ENCODE measurements at regions not wholly inside any gene's neighbourhood (a gene's known extent, or its start where the extent isn't known, plus 50 kb on each side); places are given as distances from the start of the nearest gene placed in this dataset.
"Not testable (repeated sequence)": the region's sequence is repeated elsewhere in the genome, so short reads cannot be mapped to it uniquely, and the experiment has no call there.

DNA sequence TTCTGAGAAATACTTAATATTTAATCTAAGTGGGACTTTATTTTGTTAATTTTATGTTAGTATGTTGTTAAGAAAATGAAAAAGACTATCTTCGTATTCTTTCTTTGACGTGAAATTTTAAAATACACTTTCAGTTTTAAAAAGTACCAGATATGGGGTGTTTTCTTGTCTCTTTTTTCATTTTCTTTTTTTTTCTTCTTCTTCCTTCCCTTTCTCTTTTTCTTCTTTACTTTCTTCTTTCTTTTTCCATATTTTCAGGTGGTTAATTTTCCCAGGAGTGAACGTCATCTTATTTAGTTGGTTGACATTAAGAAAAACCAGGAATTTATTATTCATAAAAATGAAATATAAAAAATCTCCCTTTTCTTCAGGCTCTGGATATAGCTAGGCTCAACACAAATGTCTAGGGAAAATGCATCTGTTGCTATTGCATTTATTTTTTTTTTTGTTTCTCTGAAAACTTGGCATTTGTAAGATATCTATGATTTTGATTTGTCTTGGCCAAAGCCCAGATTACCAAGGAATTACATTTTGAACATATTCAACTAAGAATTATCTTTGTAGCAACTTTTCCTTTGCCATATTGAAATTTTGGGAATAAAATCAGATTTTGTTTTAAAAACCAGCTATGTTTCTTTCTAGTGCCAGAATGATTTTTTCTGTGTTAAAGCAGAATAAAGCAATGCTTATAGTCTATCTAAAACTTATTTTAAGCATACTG, 241.3 kb upstream of the FOXP2 start:
- DNase-seq: no peak

DNA sequence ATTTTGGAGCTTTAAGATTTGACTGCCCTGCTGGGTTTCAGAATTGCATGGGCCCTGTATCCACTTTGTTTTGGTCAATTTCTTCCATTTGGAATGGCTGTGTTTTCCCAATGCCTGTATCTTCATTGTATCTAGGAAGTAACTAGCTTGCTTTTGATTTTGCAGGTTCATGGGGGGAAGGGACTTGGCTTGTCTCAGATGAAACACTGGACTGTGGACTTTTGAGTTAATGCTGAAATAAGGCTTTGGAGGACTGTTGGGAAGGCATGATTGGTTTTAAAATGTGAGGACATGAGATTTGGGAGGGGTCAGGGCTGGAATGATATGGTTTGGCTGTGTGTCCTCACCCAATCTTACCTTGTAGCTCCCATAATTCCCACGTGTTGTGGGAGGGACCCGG, 245.2 kb upstream of the FOXP2 start:
- not testable (repeated sequence) for DNase-seq

DNA sequence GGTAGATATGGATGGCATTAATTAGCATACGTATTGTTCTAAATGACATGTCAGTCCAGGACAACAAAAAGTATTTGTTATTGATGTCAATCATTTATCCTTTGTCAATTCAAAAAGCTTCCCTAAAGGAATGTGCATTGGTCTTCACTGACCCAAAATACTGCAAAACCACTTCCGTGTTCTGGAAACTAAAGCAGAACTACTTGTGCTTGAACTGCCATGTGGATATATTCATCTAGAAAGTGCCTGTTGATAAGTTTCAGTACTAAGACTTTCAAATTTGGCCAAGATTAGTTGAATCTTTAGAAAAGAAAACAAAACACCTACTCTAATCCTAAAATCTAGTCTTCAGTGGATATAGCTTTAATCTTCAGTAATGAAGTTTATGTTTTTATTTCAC, 242.1 kb upstream of the PPP1R3A start:
- peak; percentile 12 for DNase-seq

DNA sequence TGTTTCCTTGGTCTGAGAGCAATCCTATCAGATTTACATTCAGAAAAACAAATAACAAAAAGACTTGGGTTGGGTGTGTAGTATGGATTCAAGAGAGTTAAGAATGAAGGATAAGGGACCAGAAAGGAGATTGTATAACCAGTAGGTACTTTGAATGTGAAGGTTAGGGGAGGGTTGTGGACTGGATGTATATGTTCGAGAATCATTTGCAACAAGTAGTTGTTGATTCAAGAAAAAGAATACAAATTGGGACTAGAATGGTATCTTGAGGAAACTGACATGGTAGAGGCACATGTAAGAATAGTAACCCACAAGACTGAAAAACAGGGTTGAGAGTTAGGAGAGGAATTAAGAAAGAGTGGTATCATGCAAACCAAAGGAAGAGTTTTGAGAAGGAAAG, 240.0 kb upstream of the PPP1R3A start:
- DNase-seq: no peak

DNA sequence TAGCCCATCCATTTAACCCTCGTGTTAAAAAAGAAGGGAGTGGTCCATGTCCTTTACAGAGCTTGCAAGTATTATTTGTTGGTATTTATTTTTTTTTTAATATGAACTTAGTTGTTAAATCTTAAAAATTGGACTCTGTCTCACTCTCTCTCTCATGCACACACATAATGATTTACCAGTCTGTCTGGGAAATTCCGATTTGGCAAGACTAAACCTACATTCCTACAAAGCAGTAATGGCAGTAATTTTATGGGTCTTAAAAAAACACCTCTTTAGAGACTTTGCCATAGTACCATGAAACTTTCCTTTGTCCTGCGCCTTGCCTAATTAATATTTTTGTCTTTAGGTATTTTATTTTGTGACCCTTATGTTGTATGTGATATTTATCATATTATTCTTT, 239.5 kb upstream of the PPP1R3A start:
- DNase-seq: no peak

DNA sequence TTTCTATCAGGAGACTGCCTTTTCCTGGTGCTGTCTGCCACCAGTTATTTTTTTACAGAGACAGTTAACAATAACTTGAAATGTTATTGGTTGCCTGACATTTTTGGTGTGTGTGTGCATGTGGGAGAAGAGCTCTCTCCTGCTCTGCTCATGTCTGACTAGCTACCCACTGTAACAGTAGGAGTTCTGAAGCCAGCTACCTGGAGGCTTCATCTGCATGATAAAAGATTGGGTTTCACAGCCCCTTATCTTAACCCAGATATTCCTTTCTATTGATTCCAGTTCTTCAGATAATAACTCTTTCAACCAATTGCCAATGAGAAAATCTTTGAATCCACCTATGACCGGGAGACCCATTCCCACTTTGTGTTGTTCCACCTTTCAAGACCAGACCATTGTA, 237.4 kb upstream of the PPP1R3A start:
- DNase-seq: no peak

DNA sequence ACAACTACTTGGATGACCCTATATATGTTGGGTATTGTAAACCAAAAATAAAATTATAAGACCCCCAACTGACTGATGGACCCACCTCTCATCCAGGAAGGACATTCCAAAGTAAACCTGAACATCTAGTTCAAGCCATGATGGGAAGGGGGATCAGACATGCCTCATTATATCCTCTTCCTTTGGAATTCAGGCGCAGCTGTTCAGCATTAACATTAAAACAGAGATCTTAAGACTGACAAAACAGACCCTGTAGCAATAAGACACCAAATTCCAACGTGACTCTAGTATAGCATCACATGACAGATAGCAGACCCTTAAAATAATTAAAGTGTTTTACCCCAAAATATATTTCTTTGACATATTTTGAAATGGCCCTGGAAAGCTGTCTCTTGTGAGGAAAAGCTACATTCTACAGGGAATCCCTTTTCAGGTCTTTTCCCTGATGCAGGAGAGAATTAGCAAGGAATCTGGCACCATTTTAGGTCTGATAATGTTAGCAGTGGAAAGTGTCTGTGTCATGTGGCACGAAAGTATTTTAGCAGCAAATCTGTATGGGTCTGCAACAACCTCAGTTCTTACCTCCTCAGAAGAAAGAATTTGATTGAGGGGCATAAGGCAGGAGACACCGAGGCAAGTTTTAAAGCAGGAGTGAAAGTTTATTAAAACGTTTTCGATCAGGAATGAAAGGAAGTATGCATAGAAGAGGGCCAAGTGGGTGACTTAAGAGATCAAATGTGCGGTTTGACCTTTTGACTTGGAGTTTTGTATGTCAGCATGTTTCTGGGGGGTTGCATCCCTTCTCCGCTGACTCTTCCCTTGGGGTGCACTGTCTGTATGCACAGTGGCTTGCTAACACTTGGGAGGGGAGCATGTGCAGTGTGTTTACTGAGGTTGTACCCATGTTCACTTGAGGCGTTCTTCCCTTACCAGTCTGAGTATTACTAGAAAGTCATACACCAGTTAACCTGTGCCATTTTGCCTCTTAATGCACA, 236.6 kb upstream of the PPP1R3A start:
- DNase-seq: no peak

DNA sequence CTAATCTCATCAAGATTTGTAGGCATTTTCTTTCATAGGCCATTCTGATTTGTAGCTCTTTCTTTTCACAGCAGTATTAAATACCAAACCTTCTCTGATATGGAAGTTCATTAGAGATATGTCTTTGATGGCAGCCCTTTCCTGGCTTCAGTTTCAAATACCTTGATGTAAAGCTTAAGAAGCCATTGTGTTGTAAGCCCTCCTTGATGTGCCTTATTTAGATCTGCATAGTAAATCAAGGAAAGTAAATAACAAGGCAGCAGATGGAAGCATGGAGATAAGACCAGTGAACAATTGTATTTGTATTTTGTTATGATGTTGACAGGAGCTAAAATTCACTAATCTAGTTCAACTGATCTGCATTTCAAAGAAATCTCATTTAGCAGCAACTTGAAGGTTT, 234.9 kb upstream of the PPP1R3A start:
- DNase-seq: no peak

DNA sequence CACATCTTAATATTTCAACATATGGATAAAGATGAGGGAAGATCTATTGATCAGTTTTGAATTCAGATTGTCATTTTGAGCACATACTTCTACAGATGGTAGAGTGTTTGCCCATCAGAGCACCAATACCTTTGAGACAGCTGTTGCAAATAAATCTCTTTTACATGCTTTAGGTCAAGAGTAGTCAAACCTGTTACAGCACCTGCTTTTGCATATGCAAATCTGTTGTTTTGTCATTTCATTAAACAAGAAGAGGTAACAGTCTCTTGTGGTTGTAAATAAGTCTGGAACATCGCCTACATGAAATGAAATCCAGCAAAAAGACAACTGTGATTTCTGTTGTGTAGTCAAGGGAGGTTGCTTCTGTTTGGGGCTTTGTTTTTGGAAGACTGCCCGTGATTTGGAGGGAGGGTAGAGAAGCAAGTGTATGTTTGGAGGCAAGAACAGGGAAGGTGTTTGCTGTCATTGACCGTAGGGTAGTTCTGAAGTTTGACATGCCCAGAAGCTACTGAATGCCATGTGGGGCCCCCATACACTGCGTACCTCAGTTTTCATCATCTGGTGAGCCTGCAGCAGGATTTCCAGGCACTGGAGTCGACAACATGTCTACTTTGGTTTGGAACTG, 233.6 kb upstream of the PPP1R3A start:
- peak; percentile 6 for DNase-seq

DNA sequence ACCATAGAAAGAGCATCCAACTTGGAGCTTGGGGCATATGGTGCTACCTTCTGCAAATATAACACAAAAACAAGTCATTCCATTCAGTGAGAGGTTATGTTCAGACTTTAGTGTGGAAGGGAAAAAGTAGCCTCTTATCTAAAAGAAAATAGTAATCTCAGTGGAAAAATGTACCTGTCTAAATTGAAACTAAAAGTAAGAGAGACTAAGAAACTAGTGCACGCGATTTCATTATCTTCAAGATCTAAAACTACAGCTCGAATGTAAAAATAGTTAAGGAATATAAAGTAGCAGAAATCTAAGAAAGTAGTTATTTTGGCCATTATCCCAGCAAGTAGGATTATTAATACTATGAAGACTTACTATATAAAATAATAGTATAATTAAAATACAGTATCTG, 233.0 kb upstream of the PPP1R3A start:
- DNase-seq: peak; percentile 40

DNA sequence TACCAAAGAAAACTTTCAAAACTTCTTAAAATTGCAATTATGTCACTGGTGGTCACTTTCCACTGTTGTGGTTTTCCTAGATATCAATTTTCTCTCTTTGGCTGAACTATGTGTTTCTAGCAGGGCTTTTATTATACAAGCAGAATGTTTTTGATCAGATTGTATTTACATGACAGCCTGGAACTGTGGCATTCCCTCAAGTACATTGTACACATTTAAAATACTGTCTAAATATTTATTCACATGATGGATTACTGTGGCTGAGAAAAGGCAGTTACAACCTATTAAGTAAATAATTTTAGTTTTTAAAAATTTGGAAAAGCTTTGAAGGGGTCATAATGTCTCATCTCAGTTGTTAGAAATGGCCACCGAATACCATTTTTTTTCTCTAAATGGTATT, 231.9 kb upstream of the PPP1R3A start:
- no peak for DNase-seq

DNA sequence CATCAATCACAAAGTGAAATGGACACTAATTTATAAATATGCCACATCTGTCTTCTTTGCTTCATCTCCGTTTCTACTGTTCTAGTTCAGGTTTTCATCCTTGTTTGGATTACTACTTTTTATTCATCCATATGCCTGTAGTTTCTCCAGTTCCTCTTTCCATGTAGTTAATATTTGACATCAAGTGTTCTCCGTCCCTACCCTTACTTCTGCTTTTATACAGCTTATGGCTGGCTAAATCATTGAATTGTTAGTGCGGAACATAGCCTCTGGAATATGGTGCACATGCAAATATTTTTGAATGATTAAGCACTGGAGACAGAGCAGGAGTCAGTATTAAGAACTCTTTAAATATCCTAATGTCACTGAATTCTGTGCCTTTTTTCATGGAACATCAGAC, 230.0 kb upstream of the PPP1R3A start:
- peak; percentile 51 for DNase-seq

DNA sequence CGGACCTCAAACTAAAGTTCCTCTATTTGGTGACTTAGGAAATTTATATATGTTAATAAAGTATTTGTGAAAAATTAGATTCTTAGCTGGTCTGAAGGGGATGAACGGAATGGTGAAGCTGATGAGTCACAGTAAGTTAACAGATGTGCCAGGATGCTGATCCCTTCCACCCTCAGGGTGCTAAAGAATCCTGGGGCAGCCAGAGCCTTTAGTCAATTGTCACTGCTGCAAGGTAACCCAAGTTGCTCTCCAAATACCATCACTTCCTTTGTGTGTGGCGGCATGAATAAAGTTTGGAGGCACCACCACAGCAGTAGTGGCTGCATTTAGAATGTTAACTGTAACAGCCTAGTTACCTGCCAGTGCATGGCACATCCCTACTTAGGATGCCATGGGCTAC, 222.6 kb upstream of the PPP1R3A start:
- no peak for DNase-seq

DNA sequence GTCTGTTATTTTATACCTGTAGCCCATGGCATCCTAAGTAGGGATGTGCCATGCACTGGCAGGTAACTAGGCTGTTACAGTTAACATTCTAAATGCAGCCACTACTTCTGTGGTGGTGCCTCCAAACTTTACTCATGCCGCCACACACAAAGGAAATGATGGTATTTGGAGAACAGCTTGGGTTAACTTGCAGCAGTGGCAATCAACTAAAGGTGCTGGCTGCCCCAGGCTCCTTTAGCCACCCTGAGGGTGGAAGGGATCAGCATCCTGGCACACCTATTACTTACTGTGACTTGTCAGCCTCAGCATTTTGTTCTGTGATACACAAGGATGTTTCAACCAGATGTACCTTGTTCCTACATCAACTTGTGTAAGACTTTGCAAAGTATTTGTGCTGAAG, 221.8 kb upstream of the PPP1R3A start:
- no peak for DNase-seq

DNA sequence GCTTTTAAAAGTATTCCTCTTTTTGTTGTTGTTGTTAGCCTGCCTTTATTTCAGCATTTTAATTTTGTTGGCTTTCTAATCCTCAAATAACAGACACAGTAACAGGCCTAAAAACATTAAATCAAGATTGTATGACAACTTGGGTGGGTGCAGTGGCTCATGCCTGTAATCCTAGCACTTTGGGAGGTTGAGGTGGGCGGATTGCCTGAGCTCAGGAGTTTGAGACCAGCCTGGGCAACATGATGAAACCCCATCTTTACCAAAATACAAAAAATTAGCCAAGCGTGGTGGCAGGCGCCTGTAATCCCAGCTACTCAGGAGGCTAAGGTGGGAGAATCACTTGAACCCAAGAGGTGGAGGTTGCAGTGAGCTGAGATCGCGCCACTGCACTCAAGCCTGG, 220.9 kb upstream of the PPP1R3A start:
- not testable (repeated sequence) for DNase-seq

DNA sequence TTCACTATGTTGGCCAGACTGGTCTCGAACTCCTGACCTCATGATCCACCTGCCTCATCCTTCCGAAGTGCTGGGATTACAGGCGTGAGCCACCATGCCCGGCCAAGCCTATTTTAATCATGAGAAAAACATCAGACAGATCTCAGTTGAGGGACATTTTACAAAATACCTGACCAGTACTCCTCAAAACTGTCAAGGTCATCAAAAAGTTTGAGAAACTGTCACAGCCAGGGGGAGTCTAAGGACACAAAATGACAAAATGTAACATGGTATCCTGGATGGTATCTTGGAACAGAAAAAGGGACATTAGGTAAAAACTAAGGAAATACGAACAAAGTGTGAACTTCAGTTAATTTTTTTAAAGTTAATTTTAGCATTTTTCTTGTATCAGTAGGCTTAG, 219.8 kb upstream of the PPP1R3A start:
- DNase-seq: no peak

DNA sequence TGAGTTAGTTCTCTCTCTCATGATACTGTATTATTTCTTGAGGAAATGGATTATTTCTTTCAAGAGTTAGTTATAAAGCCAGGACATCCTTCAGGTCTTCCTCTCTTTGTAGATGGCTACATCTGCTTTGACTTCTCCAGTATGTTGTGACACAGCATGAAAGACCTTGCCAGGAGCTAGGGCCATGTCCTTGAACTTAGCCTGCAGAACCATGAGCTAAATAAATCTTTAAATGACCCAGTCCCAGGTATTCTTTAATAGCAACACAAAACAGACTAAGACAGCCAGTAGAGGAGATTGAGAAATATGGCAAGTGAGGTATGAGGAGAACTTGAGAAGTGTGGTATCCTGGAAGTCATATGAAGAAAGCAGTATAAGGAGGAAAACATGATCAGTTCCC, 214.9 kb upstream of the PPP1R3A start:
- DNase-seq: no peak

DNA sequence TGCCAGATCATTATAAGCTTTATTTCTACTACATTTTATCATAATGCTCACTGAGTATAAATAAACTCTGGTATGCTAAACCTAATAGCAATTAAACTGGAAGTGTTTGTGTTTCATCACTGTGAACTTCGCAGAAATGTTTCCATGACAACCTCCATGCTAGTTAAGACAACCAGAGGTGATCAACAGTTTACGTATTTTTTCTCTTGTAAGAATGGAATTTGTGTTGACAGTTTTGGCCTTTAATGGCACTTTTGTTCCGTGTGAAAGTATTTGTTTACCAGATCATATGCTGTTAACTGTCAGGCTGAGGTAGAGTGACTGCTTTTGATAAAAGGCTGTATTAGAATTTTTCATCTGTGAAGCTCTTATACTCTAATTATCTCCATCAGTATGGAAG, 212.1 kb upstream of the PPP1R3A start:
- no peak for DNase-seq

DNA sequence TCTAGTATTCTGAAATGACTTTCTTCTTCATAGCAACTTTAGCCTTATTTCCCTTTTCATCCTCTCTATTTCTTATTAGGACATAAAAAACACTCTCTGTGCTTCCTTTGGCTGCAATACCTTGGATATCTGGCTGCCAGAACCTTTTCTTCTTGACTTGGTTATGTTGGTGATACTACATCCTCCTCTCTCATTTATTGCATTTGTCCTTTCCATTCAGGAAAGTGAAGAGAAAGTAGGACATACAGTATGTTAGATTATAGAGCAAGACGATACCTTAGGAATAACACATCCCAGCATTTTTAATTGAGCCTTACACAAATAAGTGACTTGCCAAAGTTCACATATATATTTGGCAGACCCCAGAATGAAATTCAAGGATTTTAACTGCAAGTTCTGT, 210.1 kb upstream of the PPP1R3A start:
- DNase-seq: no peak

DNA sequence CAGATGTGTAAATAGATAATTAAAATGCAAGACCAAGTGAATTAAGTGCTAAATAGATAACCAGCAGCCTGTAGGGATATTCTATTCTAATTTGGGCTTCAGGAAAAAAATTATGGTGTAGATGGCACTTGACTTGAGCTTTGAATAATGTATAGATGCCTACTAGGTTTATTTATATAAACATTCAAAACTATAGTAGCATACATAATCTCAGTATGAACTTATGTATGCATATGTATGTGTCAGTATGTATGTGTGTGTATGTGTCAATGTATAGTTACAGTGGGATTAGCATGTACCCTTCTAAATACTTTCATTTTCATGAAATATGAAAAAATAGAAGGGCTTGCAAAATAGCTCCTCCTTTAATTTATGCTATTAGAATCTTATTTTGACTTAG, 207.3 kb upstream of the PPP1R3A start:
- DNase-seq: no peak

DNA sequence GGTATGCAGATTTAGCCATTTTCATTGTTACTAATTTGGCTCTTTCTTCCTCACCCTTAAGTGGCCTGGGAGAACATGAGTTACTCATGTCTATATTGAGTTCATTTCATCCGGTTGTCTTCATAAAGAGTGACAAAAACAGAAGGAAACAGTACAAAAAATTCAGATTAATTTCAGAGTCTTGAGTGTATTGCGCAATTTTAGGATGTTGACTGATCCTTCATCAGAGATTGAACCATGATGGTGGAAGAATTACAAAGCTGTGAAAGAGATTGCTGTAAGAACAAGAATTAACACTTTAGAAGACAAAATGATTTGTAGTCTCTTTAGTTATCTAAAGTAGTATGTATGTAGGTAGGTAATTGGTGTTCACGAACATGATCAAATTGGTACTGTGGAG, 194.0 kb upstream of the PPP1R3A start:
- DNase-seq: peak; percentile 11

DNA sequence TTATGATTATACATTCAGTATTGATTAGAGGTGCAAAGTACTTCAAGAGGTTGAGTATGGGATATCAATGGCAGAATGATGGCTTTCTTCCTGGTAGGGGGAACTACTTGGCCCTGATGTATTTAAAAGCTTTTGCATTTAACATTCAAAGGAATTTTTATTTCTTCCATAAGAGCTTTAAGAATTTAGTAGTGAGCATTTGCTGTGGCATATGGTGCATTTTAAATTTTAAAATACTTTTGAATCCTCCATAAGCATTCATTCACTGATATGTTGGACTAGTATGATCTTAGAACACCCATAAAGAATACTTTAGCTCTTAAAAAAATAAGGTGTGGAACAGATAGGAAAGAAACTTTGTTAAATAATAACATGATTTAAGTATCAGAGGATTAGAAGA, 191.9 kb upstream of the PPP1R3A start:
- no peak for DNase-seq

DNA sequence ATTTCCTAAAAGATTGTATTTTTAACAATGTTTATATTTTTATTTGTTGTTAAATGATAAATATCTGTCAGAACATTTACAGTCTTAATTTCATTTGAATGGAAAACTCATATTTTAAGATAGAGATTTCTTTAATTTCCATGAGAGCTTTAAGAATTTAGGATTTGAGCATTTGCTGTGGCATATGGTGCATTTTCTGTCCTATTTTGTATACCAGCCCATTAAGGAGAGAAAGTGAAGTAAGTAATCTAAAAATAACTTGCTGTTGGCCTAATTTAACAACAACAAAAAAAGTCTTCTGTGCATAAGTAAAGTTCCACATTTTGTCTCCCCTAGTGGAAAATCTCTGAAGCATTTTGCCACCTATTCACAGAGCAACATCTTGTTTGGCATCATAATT, 190.9 kb upstream of the PPP1R3A start:
- DNase-seq: peak; percentile 30

DNA sequence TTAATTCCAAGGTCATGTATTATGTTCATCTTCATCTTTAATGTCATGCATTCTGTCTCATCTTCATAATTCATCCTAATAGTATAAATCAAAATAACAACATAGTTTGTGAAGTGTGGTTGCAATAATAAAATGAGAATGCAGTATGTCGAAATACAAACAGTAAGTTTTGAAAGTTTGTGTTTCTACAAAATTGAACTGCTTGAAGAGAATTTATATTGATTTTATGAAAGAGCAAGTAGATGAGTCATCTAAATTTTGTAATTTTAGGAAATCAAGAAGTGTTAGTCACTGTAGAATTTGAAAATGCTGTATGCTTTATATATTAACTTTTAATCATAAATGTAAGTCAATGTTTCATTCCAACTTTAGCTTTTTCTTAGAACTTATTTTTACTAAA, 190.5 kb upstream of the PPP1R3A start:
- DNase-seq: no peak
